GM19193 (cell line): ENCODE measurements at regions not wholly inside any gene's neighbourhood (a gene's known extent, or its start where the extent isn't known, plus 50 kb on each side); places are given as distances from the start of the nearest gene placed in this dataset.

ENCODE experiments used
- POLR2A ChIP-seq: IDR thresholded peaks from 4 replicates; pipeline ENCODE4 v1.6.1; 2011; ENCODE audit not compliant: insufficient read depth, insufficient read length; ENCODE audit errors: extremely low read depth

GRCh38 chr13:73860501-73860900, 273.7 kb downstream of the KLF12 start:
- no peak for TF ChIP-seq POLR2A

- no peak for TF ChIP-seq POLR2A
These were observed 274.4 kb downstream of the KLF12 start for GRCh38 chr13:73859841-73860240.

GRCh38 chr13:73857106-73857505, 277.1 kb downstream of the KLF12 start:
- TF ChIP-seq POLR2A: no peak

GRCh38 chr13:73851104-73851503, 283.1 kb downstream of the KLF12 start:
- TF ChIP-seq POLR2A: no peak

- no peak for TF ChIP-seq POLR2A
These were observed 283.9 kb downstream of the KLF12 start for GRCh38 chr13:73850104-73850873.

- TF ChIP-seq POLR2A: no peak
These were observed 284.9 kb downstream of the KLF12 start for GRCh38 chr13:73849292-73849691.

- no peak for TF ChIP-seq POLR2A
These were observed 289.2 kb downstream of the KLF12 start for GRCh38 chr13:73844986-73845385.

- TF ChIP-seq POLR2A: no peak
These were observed 291.6 kb downstream of the KLF12 start for GRCh38 chr13:73842626-73843025.

GRCh38 chr13:73842184-73842583, 292.0 kb downstream of the KLF12 start:
- no peak for TF ChIP-seq POLR2A

- no peak for TF ChIP-seq POLR2A
These were observed 297.1 kb downstream of the KLF12 start for GRCh38 chr13:73837147-73837546.

- TF ChIP-seq POLR2A: no peak
These were observed 299.0 kb downstream of the KLF12 start for GRCh38 chr13:73835138-73835721.

GRCh38 chr13:73833325-73834070, 300.7 kb downstream of the KLF12 start:
- TF ChIP-seq POLR2A: no peak

GRCh38 chr13:73832825-73833224, 301.4 kb downstream of the KLF12 start:
- TF ChIP-seq POLR2A: no peak

- TF ChIP-seq POLR2A: no peak
These were observed 302.0 kb downstream of the KLF12 start for GRCh38 chr13:73832128-73832588.

GRCh38 chr13:73829416-73829815, 304.8 kb downstream of the KLF12 start:
- no peak for TF ChIP-seq POLR2A
